ENCODE measurements at regions not wholly inside any gene's neighbourhood (a gene's known extent, or its start where the extent isn't known, plus 50 kb on each side); places are given as distances from the start of the nearest gene placed in this dataset.
A peak's percentile ranks its signal among the peaks of the same experiment; 100 is the strongest.

DNA sequence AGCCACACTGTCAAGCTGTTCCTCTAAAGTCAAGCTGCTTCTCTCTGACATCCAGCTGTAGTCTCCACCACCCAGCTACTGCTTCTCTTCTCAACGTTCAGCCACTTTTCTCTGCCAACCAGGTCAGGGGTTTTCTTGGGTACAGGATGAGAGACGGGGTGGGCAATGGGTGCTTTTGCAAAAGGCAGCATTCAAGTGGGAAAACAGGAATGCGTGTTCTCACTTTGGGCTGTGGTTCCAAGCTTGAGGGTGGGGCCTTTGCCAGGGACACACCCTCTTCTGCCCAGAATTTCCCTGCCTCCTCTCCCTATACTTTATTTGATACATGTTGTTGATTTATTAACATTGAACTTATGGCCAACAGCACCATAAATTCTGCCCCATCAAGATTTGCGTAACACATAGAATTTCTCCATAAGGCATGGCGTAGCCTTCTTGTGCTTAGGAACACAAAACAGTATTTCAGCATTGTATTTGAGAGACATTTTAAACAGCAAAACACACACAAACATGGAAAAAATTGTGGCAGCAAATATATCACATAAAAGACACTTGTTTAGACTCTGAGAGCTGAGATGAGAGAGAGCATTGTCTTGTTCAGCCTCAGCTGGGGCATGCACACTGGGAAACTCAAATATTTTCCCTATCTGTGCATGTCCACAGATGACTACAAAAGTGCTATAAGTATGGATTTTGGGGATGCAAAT lies 392.8 kb downstream of the SLITRK6 start:
- Histone ChIP-seq H3K36me3 (ENCODE audit: control insufficient read depth, insufficient read depth, low read length) (no peaks in the 10 kb centered on the region), H3K4me1 (ENCODE audit: control insufficient read depth, insufficient read depth, low read length, poor library complexity, severe bottlenecking) (no peaks in the 10 kb centered on the region), H3K4me3 (ENCODE audit: insufficient read depth, low read depth, low read length, poor library complexity, severe bottlenecking) (no peak overlapping the region), H3K9me3 (ENCODE audit: control insufficient read depth, low read length) (no peaks in the 10 kb centered on the region), H3K27ac (ENCODE audit: insufficient read depth, low read length, poor library complexity, severe bottlenecking) (no peak overlapping the region), H3K27me3 (replicated peaks; ENCODE audit: control insufficient read depth, insufficient read depth, low read length, poor library complexity, severe bottlenecking) (no peaks in the 10 kb centered on the region)
- DNase-seq = no peak

DNA sequence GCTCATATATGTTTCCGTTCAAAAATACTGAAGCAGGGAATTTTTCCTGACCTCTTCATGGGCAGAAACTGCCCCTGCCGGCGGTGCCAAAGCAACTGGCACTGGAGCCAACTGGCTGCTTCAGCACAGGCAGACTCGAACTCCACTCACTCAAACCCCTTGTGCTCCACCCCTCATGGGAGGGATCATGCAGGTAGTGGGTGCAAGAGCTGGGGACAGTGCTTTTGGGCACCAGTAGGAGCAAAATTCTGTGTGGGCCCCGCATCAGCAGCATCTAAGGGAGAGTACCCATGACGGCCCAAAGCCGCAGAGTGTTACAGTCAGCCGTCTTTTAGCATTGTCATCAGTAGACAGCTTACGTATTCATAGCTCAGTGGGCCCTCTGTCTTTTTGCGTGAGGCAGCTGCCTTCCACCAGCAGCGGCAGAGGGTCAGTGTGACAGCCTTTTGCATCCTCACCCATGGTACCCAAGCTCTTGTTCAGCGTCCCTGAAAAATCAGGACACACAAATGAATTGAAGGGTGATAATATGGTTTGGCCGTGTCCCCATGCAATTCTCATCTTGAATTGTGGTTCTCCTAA lies 393.8 kb downstream of the SLITRK6 start:
- Histone ChIP-seq H3K4me1 (ENCODE audit: control insufficient read depth, insufficient read depth, low read length, poor library complexity, severe bottlenecking) (no peaks in the 10 kb centered on the region), H3K36me3 (ENCODE audit: control insufficient read depth, insufficient read depth, low read length) (no peaks in the 10 kb centered on the region), H3K9me3 (ENCODE audit: control insufficient read depth, low read length) (no peaks in the 10 kb centered on the region), H3K27ac (ENCODE audit: insufficient read depth, low read length, poor library complexity, severe bottlenecking) (no peak overlapping the region), H3K4me3 (ENCODE audit: insufficient read depth, low read depth, low read length, poor library complexity, severe bottlenecking) (no peak overlapping the region), H3K27me3 (replicated peaks; ENCODE audit: control insufficient read depth, insufficient read depth, low read length, poor library complexity, severe bottlenecking) (no peaks in the 10 kb centered on the region)
- DNase-seq = no peak

DNA sequence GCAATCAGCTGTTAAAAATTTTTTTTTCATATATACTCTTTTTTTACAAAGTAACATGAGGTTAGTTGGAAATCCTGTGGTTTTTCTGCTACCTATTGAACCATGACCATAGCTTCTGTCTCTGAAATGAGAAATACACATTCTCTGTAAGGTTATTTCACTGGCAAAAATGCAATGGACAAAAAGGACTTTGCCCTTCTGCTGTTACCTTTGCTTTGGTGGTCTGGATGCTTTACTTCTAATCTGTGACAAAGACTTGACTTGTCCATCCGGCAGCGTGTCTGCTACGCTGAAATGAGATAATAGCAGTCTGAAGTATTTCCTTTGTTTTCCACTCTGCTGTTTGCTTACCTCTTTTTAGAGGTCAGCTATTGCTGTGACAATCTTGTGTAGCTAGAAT lies 412.8 kb downstream of the SLITRK6 start:
- H3K27ac ChIP-seq (ENCODE audit: insufficient read depth, low read length, poor library complexity, severe bottlenecking) = no peak overlapping the region
- H3K9me3 ChIP-seq (ENCODE audit: control insufficient read depth, low read length) = no peaks in the 10 kb centered on the region
- H3K36me3 ChIP-seq (ENCODE audit: control insufficient read depth, insufficient read depth, low read length) = no peaks in the 10 kb centered on the region
- H3K27me3 ChIP-seq (replicated peaks; ENCODE audit: control insufficient read depth, insufficient read depth, low read length, poor library complexity, severe bottlenecking) = no peaks in the 10 kb centered on the region
- no peaks in the 10 kb centered on the region for H3K4me1 ChIP-seq (ENCODE audit: control insufficient read depth, insufficient read depth, low read length, poor library complexity, severe bottlenecking)
- DNase-seq = no peak
- no peak overlapping the region for H3K4me3 ChIP-seq (ENCODE audit: insufficient read depth, low read depth, low read length, poor library complexity, severe bottlenecking)

DNA sequence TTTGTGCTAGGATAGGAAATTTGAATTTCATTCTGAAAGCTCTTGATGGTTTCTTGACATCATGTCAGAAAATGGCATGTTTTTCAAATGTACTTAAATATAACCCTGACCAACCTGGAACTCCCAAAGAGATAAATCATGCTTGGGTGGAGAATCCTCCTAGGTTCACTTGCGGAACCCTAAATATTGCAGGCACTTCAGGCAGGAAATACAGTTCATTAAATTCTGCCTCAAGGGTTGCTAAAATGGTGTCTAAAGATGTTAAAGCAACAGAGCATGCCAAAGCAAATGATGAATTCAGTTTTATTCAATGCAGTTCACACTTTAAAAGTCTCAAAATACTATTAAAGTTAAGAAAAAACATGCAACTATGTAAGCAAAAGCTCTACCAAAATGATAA lies 415.9 kb downstream of the SLITRK6 start:
- Histone ChIP-seq H3K27ac (ENCODE audit: insufficient read depth, low read length, poor library complexity, severe bottlenecking) (no peak overlapping the region), H3K4me3 (ENCODE audit: insufficient read depth, low read depth, low read length, poor library complexity, severe bottlenecking) (no peak overlapping the region), H3K4me1 (ENCODE audit: control insufficient read depth, insufficient read depth, low read length, poor library complexity, severe bottlenecking) (no peaks in the 10 kb centered on the region), H3K27me3 (replicated peaks; ENCODE audit: control insufficient read depth, insufficient read depth, low read length, poor library complexity, severe bottlenecking) (no peaks in the 10 kb centered on the region), H3K36me3 (ENCODE audit: control insufficient read depth, insufficient read depth, low read length) (no peaks in the 10 kb centered on the region), H3K9me3 (ENCODE audit: control insufficient read depth, low read length) (no peaks in the 10 kb centered on the region)
- DNase-seq = no peak

DNA sequence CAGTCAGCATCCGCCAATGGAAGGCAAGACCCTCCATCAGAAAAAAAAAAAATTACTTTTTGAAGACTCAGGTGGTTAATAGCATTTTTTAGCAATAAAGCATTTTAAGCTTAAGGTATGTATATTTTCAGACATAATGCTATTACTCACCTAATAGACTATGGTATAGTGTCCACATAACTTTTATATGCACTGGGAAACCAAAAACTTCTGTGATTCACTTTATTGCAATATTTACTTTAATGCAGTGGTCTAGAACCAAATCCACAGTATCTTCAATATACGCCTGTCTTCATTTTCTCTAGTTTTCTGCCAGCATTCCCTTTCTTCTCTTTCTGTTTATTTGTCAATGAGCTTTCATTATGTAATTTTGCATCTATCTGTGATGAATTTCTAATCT lies 418.1 kb downstream of the SLITRK6 start:
- Histone ChIP-seq H3K4me3 (ENCODE audit: insufficient read depth, low read depth, low read length, poor library complexity, severe bottlenecking) (no peak overlapping the region), H3K36me3 (ENCODE audit: control insufficient read depth, insufficient read depth, low read length) (no peaks in the 10 kb centered on the region), H3K27ac (ENCODE audit: insufficient read depth, low read length, poor library complexity, severe bottlenecking) (no peak overlapping the region), H3K9me3 (ENCODE audit: control insufficient read depth, low read length) (no peaks in the 10 kb centered on the region), H3K4me1 (ENCODE audit: control insufficient read depth, insufficient read depth, low read length, poor library complexity, severe bottlenecking) (no peaks in the 10 kb centered on the region), H3K27me3 (replicated peaks; ENCODE audit: control insufficient read depth, insufficient read depth, low read length, poor library complexity, severe bottlenecking) (no peaks in the 10 kb centered on the region)
- no peak for DNase-seq

DNA sequence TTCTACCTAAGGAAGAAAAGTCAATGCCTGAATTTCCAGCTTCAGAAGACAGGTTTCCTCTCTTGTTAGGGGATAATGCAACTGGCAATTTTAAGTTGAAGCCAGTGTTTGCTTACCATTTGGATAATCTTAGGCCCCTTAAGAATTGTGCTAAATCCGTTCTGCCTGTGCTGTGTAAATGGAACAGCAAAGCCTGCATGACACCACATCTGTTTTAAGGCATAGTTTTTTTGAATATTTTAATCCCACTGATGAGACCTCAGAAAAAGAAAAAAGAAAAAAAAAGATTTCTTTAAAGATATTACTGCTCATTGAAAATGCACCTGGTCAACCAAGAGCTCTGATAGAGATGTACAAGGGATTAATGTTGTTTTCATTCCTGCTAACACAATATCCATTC lies 419.2 kb downstream of the SLITRK6 start:
- DNase-seq = no peak

DNA sequence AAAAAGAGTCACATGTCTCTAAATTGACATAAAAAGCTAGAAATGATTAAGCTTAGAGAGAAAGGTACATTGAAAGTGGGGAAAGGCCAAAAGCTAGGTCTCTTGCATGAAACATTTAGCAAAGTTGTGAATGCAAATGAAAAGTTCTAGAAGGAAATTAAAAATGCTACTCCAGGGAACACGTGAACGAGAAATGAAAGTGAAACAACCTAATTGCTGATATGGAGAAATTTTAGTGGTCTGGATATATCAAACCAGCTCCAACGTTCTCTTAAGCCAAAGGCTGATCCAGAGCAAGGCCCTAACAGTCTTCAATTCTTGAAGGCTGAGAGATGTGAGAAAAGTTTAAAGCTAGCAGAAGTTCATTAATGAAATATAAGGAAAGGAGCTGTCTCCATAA lies 419.8 kb downstream of the SLITRK6 start:
- Histone ChIP-seq H3K4me1 (ENCODE audit: control insufficient read depth, insufficient read depth, low read length, poor library complexity, severe bottlenecking) (no peaks in the 10 kb centered on the region), H3K36me3 (ENCODE audit: control insufficient read depth, insufficient read depth, low read length) (no peaks in the 10 kb centered on the region), H3K27me3 (replicated peaks; ENCODE audit: control insufficient read depth, insufficient read depth, low read length, poor library complexity, severe bottlenecking) (no peaks in the 10 kb centered on the region), H3K9me3 (ENCODE audit: control insufficient read depth, low read length) (no peaks in the 10 kb centered on the region), H3K4me3 (ENCODE audit: insufficient read depth, low read depth, low read length, poor library complexity, severe bottlenecking) (peak overlapping the region; percentile 23), H3K27ac (ENCODE audit: insufficient read depth, low read length, poor library complexity, severe bottlenecking) (no peak overlapping the region)
- DNase-seq = no peak

More for the DNA sequence above, 419.2 kb downstream of the SLITRK6 start:
- Histone ChIP-seq H3K27me3 (replicated peaks; ENCODE audit: control insufficient read depth, insufficient read depth, low read length, poor library complexity, severe bottlenecking) (no peaks in the 10 kb centered on the region), H3K27ac (ENCODE audit: insufficient read depth, low read length, poor library complexity, severe bottlenecking) (no peak overlapping the region), H3K4me3 (ENCODE audit: insufficient read depth, low read depth, low read length, poor library complexity, severe bottlenecking) (no peak overlapping the region), H3K9me3 (ENCODE audit: control insufficient read depth, low read length) (no peaks in the 10 kb centered on the region), H3K4me1 (ENCODE audit: control insufficient read depth, insufficient read depth, low read length, poor library complexity, severe bottlenecking) (no peaks in the 10 kb centered on the region), H3K36me3 (ENCODE audit: control insufficient read depth, insufficient read depth, low read length) (no peaks in the 10 kb centered on the region)

DNA sequence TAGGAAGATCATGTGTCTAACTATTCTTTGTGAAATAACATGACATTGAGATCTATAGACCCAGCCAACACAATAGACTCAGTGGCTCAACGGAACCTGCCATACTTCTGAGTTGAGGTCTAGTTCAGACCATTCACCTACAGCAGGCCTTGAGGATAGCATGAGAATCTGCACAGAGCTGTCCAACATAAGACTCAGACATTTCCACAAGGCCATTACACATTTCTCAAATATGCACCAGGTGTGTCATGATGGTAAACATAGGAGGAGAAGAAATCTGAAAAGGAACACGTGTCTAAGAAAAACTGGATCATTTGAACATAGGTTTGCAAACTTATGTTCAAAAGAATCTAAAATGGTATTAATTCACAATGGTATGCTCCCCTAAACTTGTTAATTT lies 421.4 kb downstream of the SLITRK6 start:
- Histone ChIP-seq H3K36me3 (ENCODE audit: control insufficient read depth, insufficient read depth, low read length) (no peaks in the 10 kb centered on the region), H3K4me1 (ENCODE audit: control insufficient read depth, insufficient read depth, low read length, poor library complexity, severe bottlenecking) (no peaks in the 10 kb centered on the region), H3K4me3 (ENCODE audit: insufficient read depth, low read depth, low read length, poor library complexity, severe bottlenecking) (no peak overlapping the region), H3K9me3 (ENCODE audit: control insufficient read depth, low read length) (no peaks in the 10 kb centered on the region), H3K27ac (ENCODE audit: insufficient read depth, low read length, poor library complexity, severe bottlenecking) (no peak overlapping the region), H3K27me3 (replicated peaks; ENCODE audit: control insufficient read depth, insufficient read depth, low read length, poor library complexity, severe bottlenecking) (no peaks in the 10 kb centered on the region)
- DNase-seq = no peak

DNA sequence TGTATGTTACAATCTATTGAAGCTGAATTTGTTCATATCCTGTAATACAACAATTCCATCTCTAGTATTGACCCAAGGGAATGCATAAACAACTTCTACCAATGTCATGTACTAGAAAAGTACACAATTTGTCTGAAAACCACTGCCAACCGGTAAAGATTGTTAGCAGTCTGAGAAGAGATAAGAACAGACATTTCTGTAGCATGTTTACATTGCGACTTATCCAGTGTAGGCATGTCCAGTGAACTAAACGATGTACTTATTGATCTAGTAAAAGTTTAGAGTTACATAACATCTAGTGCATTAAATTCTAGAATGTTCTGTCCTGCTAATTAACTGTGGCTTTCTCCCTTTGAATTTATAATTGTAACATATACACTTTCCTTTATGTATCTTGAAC lies 425.9 kb downstream of the SLITRK6 start:
- no peaks in the 10 kb centered on the region for H3K4me1 ChIP-seq (ENCODE audit: control insufficient read depth, insufficient read depth, low read length, poor library complexity, severe bottlenecking)
- H3K27ac ChIP-seq (ENCODE audit: insufficient read depth, low read length, poor library complexity, severe bottlenecking) = no peak overlapping the region
- H3K36me3 ChIP-seq (ENCODE audit: control insufficient read depth, insufficient read depth, low read length) = no peaks in the 10 kb centered on the region
- H3K9me3 ChIP-seq (ENCODE audit: control insufficient read depth, low read length) = no peaks in the 10 kb centered on the region
- no peak for DNase-seq
- no peak overlapping the region for H3K4me3 ChIP-seq (ENCODE audit: insufficient read depth, low read depth, low read length, poor library complexity, severe bottlenecking)
- H3K27me3 ChIP-seq (replicated peaks; ENCODE audit: control insufficient read depth, insufficient read depth, low read length, poor library complexity, severe bottlenecking) = no peaks in the 10 kb centered on the region

DNA sequence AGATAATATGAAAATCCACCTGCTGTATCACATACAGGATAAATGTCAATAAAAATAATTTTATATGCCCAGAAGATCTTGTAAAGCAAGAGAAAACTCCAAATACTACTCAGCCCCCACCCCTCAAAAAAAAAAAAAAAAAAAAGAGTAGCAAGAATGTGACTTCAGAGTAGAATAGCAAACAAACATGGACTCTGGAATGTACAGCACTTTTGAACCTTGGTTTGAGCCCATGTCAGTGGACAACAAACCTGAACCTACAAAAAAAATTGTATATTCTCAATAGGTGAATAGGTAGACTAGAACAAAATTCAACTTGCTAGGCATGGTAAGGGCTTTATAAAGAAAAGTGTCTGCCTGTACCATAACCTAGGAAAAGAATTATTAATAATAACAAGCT lies 428.0 kb downstream of the SLITRK6 start:
- H3K36me3 ChIP-seq (ENCODE audit: control insufficient read depth, insufficient read depth, low read length) = no peaks in the 10 kb centered on the region
- no peak overlapping the region for H3K27ac ChIP-seq (ENCODE audit: insufficient read depth, low read length, poor library complexity, severe bottlenecking)
- H3K9me3 ChIP-seq (ENCODE audit: control insufficient read depth, low read length) = no peaks in the 10 kb centered on the region
- no peaks in the 10 kb centered on the region for H3K4me1 ChIP-seq (ENCODE audit: control insufficient read depth, insufficient read depth, low read length, poor library complexity, severe bottlenecking)
- DNase-seq = no peak
- no peaks in the 10 kb centered on the region for H3K27me3 ChIP-seq (replicated peaks; ENCODE audit: control insufficient read depth, insufficient read depth, low read length, poor library complexity, severe bottlenecking)
- no peak overlapping the region for H3K4me3 ChIP-seq (ENCODE audit: insufficient read depth, low read depth, low read length, poor library complexity, severe bottlenecking)
